H1 (cell line): ENCODE measurements at regions not wholly inside any gene's neighbourhood (a gene's known extent, or its start where the extent isn't known, plus 50 kb on each side); places are given as distances from the start of the nearest gene placed in this dataset.

ENCODE experiments used
- ATF2 ChIP-seq: IDR thresholded peaks from 2 replicates; pipeline ENCODE4 v1.6.1; 2012; ENCODE audit warnings: low read length, inconsistent platforms
- BRCA1 ChIP-seq: IDR thresholded peaks from 2 replicates; pipeline ENCODE4 v1.6.1; 2012; ENCODE audit warnings: low read depth, low read length, improper control_type of control experiment

GRCh38 chr16:27644165-27644564 is 94.2 kb downstream of the KATNIP start (continued):
- TF ChIP-seq ATF2: no peak
- TF ChIP-seq BRCA1: no peak
